HG03280 (cell line): ENCODE measurements at regions not wholly inside any gene's neighbourhood (a gene's known extent, or its start where the extent isn't known, plus 50 kb on each side); places are given as distances from the start of the nearest gene placed in this dataset.
"Not testable (repeated sequence)": the region's sequence is repeated elsewhere in the genome, so short reads cannot be mapped to it uniquely, and the experiment has no call there.

Experiments used
- ATAC-seq: cut with Tn5 transposase; IDR thresholded peaks from one replicate; pipeline ENCODE4 v1.9.1; 2021; ENCODE audit warnings: mild to moderate bottlenecking, moderate library complexity; ENCODE audit not compliant: unreplicated experiment

DNA sequence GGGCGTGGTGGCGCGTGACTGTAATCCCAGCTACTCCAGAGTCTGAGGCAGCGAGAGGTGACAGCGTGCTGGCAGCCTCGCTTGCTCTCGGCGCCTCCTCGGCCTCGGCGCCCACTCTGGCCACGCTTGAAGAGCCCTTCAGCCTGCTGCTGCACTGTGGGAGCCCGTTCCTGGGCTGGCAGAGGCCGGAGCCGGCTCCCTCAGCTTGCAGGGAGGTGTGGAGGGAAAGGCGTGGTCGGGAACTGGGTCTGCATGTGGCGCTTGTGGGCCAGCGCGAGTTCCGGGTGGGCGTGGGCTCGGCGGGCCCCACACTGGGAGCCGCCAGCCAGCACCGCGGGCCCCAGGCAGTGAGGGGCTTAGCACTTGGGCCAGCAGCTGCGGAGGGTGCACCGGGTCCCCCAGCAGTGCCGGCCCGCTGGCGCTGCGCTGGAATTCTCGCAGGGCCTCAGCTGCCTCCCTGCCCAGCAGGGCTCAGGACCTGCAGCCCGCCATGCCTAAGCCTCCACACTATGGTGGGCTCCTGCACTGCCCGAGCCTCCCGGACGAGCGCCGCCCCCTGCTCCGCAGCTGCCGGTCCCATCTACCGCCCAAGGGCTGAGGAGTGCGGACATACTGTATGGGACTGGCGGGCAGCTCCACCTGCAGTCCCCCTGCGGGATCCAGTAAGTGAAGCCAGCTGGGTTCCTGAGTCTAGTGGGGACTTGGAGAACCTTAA lies 1093.3 kb upstream of the CDH8 start:
- no peak for ATAC-seq

- not testable (repeated sequence) for ATAC-seq
Measured at GRCh38 chr16:63119905-63120304, 1083.7 kb upstream of the CDH8 start.

GRCh38 chr16:63100082-63100481 lies 1063.8 kb upstream of the CDH8 start:
- ATAC-seq, result no peak

GRCh38 chr16:63096857-63097256 lies 1060.6 kb upstream of the CDH8 start:
- no peak for ATAC-seq

- ATAC-seq, result no peak
Measured at GRCh38 chr16:63092736-63093135, 1056.5 kb upstream of the CDH8 start.

DNA sequence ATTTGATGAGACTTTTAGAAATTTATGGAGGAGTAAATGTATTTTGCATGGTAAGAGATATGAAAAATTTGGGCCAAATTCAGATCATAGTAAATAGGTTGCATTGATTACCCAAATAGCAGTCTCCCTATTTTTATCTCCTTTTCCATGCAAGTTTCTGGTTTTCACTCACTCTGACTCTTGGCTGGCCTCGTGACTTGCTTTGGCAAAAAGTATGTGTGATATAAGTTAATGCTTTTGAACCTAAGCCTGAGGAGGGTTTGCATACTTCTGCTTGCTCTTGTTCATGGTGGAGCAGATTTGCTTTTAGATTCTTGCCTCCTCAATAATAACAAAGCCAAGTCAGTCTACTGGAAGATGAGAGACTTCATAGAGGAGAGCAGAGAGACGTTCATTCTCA lies 1045.9 kb upstream of the CDH8 start:
- no peak for ATAC-seq

GRCh38 chr16:63080746-63081145 lies 1044.5 kb upstream of the CDH8 start:
- ATAC-seq, result no peak

DNA sequence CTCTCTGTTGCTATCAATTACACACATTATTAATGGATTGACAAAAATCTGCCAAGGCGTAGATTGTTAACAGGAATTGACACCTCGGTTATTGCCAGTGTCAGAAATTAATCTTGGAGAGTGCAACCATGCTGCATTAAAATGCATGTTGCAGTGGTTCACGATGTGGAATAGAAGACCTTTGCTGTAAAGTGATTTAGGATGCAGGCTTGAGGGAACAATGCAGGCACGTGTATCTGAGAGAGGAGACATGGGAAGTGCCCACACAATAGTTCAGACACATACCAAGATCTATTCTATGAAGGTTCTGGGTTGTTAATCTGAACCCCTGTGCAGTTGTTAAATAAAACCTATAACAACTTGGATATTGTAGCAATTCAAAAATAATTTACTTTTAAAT lies 1032.8 kb upstream of the CDH8 start:
- ATAC-seq, result no peak

DNA sequence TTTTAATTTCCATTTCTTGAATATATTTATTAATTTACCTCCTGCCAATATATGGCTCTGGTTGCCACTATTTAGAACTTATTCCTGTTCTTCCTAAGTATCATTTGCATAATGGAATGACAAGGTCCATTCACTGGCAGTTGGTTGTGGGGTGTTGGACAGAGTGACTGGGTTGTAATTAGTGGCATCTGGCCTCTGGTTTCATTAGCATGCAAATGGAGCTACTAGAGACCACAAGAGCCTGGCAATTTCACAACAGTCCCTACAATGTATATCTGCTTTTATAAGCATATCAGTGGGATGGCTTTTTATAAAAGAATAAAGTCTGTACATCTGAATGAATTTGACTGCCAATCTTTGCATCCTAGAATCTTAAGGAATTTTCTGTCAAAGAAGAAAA lies 1030.9 kb upstream of the CDH8 start:
- ATAC-seq, result no peak

DNA sequence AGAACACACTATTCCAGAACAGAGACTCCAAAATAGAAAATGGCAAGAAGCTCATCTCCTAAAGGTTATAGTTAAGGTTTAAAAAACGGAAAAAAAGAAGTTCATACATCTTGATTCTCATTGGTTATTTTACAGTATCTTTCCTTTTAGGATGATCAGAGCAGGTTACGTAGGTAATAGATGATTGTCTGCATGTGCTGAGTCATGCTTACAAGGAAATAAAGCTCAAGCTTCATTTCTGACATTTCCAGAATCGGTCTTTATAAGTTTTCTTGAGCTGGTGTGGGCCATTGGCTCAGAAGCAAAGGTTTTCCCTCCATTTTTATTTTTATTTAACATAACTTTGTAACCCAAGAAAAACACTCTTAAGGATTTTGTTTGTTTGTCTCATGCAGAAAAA lies 1030.3 kb upstream of the CDH8 start:
- ATAC-seq, result no peak

- ATAC-seq, result no peak
Measured at GRCh38 chr16:63061319-63061718, 1025.1 kb upstream of the CDH8 start.

DNA sequence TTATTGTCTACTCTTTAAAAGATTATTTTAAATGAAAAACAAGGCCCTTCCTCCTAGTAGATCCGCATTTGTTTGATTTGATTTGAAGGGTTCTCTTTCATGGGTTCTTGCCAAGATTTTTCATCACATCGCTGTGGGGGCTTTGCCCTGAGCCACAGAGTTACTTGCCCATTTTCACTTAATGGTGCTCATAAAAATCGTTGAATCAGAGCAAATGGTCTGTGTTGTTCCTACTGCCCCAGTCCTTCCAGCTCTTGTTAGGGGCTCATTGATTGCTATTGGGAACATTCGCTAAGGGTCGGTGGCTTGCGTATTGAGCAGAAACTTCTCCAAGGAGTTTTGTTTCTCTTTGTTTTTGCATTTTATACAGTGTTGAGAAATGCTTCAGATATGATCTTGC lies 1023.4 kb upstream of the CDH8 start:
- no peak for ATAC-seq

- no peak for ATAC-seq
Measured at GRCh38 chr16:63057341-63057740, 1021.1 kb upstream of the CDH8 start.

DNA sequence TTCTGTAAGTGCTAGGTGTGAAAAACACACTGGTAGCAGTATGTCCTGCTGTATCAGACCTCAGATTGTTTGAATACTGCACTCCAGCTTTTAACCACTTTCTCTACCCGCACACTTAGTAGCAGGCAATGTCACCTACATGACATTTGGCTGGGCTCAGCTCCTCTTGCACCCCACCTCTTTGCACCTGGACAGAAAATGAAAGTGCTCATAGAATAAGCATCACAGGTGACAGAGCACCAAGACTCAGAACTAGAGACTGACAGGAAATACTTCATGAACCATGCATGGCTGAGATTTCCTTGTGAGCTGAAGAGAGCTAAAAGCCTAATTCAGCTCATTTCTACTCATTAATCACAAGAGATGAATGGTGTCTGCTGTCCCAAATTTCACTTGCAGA lies 1014.2 kb upstream of the CDH8 start:
- ATAC-seq, result no peak

- ATAC-seq, result no peak
Measured at GRCh38 chr16:63038397-63039106, 1002.3 kb upstream of the CDH8 start.

GRCh38 chr16:63037761-63038396 lies 1001.6 kb upstream of the CDH8 start:
- ATAC-seq, result no peak

DNA sequence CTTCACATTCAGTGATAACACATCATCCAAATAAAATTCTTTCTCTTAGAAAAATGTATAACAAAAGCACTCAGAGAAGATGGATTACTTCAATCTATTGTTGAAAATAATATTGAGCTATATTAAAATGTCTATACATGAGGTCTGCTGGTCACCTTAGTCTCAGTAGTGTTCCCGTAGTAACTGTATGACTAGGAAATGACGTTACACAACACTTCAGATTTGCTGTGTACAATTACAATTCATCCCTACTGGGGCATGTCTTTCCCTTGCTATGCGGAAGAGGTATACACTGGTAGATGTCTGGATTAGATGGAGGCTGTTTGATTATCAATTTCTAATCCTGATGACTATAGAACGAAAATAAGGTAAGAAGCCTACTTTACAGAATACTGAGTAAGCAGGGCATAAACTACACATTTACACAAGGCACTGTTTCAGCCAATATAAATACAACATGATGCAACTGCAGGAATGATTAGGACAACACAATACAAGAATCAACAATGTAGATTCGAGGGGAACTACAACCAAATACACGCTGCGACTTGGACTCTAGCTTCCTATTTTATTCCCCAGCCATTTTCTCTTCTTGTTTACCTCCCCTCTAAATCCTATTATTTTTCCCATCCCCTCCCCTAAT lies 982.5 kb upstream of the CDH8 start:
- ATAC-seq, result no peak

DNA sequence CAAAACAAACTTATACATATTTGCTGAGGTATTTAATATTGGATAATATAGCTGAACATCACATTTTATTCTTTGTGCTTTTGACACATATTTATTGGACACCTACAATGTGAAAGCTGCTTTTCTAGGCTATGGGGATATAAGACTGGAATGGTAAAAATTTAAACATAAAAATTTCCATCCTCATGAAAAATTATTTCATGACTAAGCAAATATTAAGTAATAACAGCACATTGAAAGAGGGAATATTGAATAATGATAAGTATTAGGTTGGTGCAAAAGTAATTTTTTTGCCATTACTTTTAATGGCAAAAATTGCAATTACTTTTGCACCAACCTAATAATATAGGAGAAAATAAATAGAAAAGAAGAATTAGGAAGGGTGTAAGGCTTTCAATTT lies 972.5 kb upstream of the CDH8 start:
- no peak for ATAC-seq

- no peak for ATAC-seq
Measured at GRCh38 chr16:63005356-63005755, 969.1 kb upstream of the CDH8 start.

- ATAC-seq, result no peak
Measured at GRCh38 chr16:62989480-62989879, 953.2 kb upstream of the CDH8 start.

- ATAC-seq, result no peak
Measured at GRCh38 chr16:62985722-62986121, 949.5 kb upstream of the CDH8 start.

DNA sequence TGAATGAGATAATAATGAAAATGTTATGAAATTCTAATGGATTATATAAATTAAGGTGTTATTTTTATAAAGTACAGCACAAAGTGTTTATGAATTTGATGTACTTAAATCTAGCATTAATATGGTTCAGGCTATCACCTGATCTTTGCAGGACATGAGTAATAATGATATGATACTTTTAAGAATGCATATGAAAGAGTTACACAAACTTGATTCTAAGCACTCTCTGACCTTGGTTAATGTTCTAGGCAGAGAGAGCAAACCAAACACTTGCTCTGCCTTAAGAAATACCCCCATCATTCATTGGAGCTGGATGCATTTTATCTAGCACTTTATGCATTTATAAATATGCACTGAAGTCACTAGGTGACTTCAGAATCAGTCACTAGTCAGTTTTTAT lies 942.2 kb upstream of the CDH8 start:
- ATAC-seq, result no peak
